A673 (cell line): ENCODE measurements at regions not wholly inside any gene's neighbourhood (a gene's known extent, or its start where the extent isn't known, plus 50 kb on each side); places are given as distances from the start of the nearest gene placed in this dataset.

Experiments
- BruUV-seq: library from RNA; stranded (reverse); fragments of 400-500 nt; replicated peaks from 2 replicates; lab custom pipeline; 2021; lab: Mats Ljungman, UMichigan
- CTCF ChIA-PET: fragments of 300-600 bp; sonication (Branson Sonifier 250); formaldehyde crosslinking; loops from one replicate; lab custom pipeline; 2022; ENCODE audit warnings: antibody characterized with exemption; lab: Charles Lee
- POLR2A ChIA-PET: fragments of 300-600 bp; sonication (Branson Sonifier 250); formaldehyde crosslinking; loops from one replicate; lab custom pipeline; 2022; ENCODE audit warnings: antibody characterized with exemption; ENCODE audit not compliant: low non-redundant PET; lab: Charles Lee
- DNase-seq: peaks from one replicate; pipeline ENCODE4 v3.0.0-alpha.2; 2015; ENCODE audit warnings: low spot score
- H3K27ac ChIP-seq: fragments of 200-600 bp; sonication (generic); 2 replicates; pipeline ENCODE4 v1.5.1; 2016; ENCODE audit warnings: mixed run types, low read depth, mild to moderate bottlenecking, mixed read lengths, antibody characterized with exemption, low read length; ENCODE audit not compliant: poor library complexity, severe bottlenecking
- H3K27me3 ChIP-seq: fragments of 200-600 bp; sonication (generic); replicated peaks from 2 replicates; pipeline ENCODE4 v1.6.1; 2017; ENCODE audit warnings: mixed run types, low read depth, mild to moderate bottlenecking, mixed read lengths, antibody characterized with exemption, low read length; ENCODE audit not compliant: insufficient read depth, poor library complexity
- H3K36me3 ChIP-seq: fragments of 200-600 bp; sonication (generic); 2 replicates; pipeline ENCODE4 v1.6.1; 2016; ENCODE audit warnings: mixed run types, mild to moderate bottlenecking, mixed read lengths, antibody characterized with exemption, low read length; ENCODE audit not compliant: insufficient read depth, poor library complexity, severe bottlenecking
- H3K4me1 ChIP-seq: fragments of 200-600 bp; sonication (generic); 2 replicates; pipeline ENCODE4 v1.6.1; 2017; ENCODE audit warnings: mixed run types, mild to moderate bottlenecking, mixed read lengths, antibody characterized with exemption, low read length; ENCODE audit not compliant: insufficient read depth, poor library complexity, severe bottlenecking
- H3K4me3 ChIP-seq: fragments of 200-600 bp; sonication (generic); 2 replicates; pipeline ENCODE4 v1.5.1; 2016; ENCODE audit warnings: low read depth, mixed run types, mild to moderate bottlenecking, mixed read lengths, low read length; ENCODE audit not compliant: poor library complexity, severe bottlenecking
- H3K9me3 ChIP-seq: fragments of 200-600 bp; sonication (generic); 2 replicates; pipeline ENCODE4 v1.6.1; 2016; ENCODE audit warnings: mixed run types, low read depth, mild to moderate bottlenecking, mixed read lengths, antibody characterized with exemption, low read length; ENCODE audit not compliant: poor library complexity, severe bottlenecking
- CTCF ChIP-seq: fragments of 300-800, 200-600 bp; sonication (generic); conservative IDR thresholded peaks from 2 replicates; pipeline ENCODE4 v1.5.1; 2017; ENCODE audit warnings: low read depth, mild to moderate bottlenecking, antibody characterized with exemption, low read length, moderate library complexity, mixed read lengths
- EZH2 ChIP-seq: fragments of 200-600 bp; sonication (generic); IDR thresholded peaks from 2 replicates; pipeline ENCODE4 v1.6.1; 2017; ENCODE audit warnings: borderline replicate concordance, low read depth, mild to moderate bottlenecking, mixed read lengths, antibody characterized with exemption, low read length; ENCODE audit not compliant: poor library complexity, severe bottlenecking
- intact Hi-C: fragments of 100-400 bp; cut with micrococcal nuclease; formaldehyde crosslinking; loops from one replicate; pipeline ENCODE4 v1.10.0; 2022; ENCODE audit not compliant: unreplicated experiment

GRCh38 chr18:68564961-68565360 is 149.9 kb downstream of the TMX3 start:
- H3K27me3 ChIP-seq: no peaks in the 10 kb centered on the region
- H3K27ac ChIP-seq: no peak overlapping the region
- H3K9me3 ChIP-seq: no peaks in the 10 kb centered on the region
- no peak overlapping the region for H3K4me3 ChIP-seq
- peak; percentile 51 for DNase-seq
- ChIA-PET CTCF (no interaction called here), POLR2A (no interaction called here)
- intact Hi-C loops: no loop called here
- no peaks in the 10 kb centered on the region for H3K36me3 ChIP-seq
- no peaks in the 10 kb centered on the region for H3K4me1 ChIP-seq
- BruUV-seq: no TSS peak
- TF ChIP-seq EZH2 (no peak), CTCF (no peak)

GRCh38 chr18:68564351-68564750 is 150.6 kb downstream of the TMX3 start:
- intact Hi-C loops: no loop called here
- no peak overlapping the region for H3K4me3 ChIP-seq
- H3K36me3 ChIP-seq: no peaks in the 10 kb centered on the region
- DNase-seq: no peak
- H3K9me3 ChIP-seq: no peaks in the 10 kb centered on the region
- no peak overlapping the region for H3K27ac ChIP-seq
- H3K4me1 ChIP-seq: peaks cover 3% of the 10 kb centered on the region
- CTCF ChIA-PET: no interaction called here
- no TSS peak for BruUV-seq
- no peaks in the 10 kb centered on the region for H3K27me3 ChIP-seq
- POLR2A ChIA-PET: no interaction called here
- TF ChIP-seq EZH2 (no peak), CTCF (no peak)

GRCh38 chr18:68560128-68560527 is 154.8 kb downstream of the TMX3 start:
- CTCF ChIA-PET: no interaction called here
- BruUV-seq: no TSS peak
- POLR2A ChIA-PET: no interaction called here
- Histone ChIP-seq H3K4me3 (no peak overlapping the region), H3K36me3 (no peaks in the 10 kb centered on the region), H3K27ac (no peak overlapping the region), H3K4me1 (peaks cover 12% of the 10 kb centered on the region), H3K27me3 (no peaks in the 10 kb centered on the region), H3K9me3 (no peaks in the 10 kb centered on the region)
- DNase-seq: no peak
- intact Hi-C loops: no loop called here
- TF ChIP-seq CTCF: no peak
- no peak for TF ChIP-seq EZH2
